ENCODE measurements at regions not wholly inside any gene's neighbourhood (a gene's known extent, or its start where the extent isn't known, plus 50 kb on each side); places are given as distances from the start of the nearest gene placed in this dataset.

GRCh38 chr5:107285772-107286171 is 385.0 kb downstream of the EFNA5 start:
- TF ChIP-seq CTCF (IDR thresholded peaks at IDR 0.05; ENCODE audit: poor library complexity) (no peak), EZH2 (IDR thresholded peaks at IDR 0.05; ENCODE audit: borderline replicate concordance) (no peak), EZH2phosphoT487 (IDR thresholded peaks at IDR 0.05; ENCODE audit: low read depth, severe bottlenecking, unreplicated experiment) (no peak)
